ENCODE measurements at regions not wholly inside any gene's neighbourhood (a gene's known extent, or its start where the extent isn't known, plus 50 kb on each side); places are given as distances from the start of the nearest gene placed in this dataset.
A peak's percentile ranks its signal among the peaks of the same experiment; 100 is the strongest.

DNA sequence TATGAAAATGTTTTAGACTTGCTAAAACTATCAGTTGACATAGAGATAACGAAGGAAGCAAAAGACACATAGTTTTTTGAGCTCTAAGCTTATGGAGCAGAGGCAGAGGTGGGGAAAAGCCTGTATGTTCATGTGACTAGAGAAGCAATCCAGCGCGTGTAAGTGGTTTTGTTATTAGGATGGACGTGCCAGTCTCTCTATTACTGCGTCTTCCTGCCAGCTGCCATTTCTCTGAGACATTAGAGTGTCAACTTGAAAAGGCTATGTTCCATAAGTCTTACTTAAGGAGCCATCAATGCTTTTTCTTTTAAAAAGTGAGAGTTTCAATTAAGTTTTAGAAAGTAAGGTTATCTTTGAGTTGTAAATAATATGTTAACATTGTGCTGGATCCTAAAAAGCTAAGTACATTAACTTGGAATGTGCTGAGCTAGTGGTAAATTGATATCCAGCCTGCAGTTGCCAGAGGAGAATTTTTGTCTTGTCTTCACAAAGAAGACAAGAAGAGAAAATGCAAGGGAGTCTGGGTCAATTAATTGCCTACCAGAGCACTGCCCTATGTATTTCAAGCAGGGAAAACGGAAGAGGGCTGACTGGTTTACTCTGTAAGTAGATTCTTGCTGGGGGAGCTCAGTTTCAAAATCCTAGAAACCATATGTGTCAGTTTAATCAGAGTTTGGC, 161.8 kb upstream of the B3GALT2 start:
- DNase-seq = no peak
- no peak for ATAC-seq
- intact Hi-C loops (cut with DNase I) = no loop called here

DNA sequence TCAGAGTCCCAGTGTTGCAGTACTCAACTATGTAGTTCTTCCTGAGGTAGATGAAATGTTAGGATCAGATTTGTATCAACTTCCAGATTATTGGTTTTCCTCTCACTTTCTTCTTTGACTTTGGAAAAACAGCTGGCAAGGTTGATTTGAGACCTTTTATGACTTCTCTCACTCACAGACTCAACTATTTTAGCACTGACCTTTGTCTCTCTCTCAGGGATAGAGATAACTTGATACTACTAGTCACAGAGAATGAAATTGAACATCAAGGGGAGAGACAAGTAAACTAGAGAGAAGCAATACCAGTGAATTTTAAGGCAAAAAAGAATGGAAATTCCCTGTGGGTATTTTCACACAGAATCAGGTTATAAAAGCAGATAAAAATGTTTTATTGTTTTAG, 159.7 kb upstream of the B3GALT2 start:
- ATAC-seq (no peak), DNase-seq (no peak)
- intact Hi-C loops (cut with DNase I) = no loop called here

- no peak for DNase-seq
- intact Hi-C loops (cut with DNase I) = no loop called here
- no peak for ATAC-seq
Observed at GRCh38 chr1:193342811-193343210, 156.4 kb upstream of the B3GALT2 start.

DNA sequence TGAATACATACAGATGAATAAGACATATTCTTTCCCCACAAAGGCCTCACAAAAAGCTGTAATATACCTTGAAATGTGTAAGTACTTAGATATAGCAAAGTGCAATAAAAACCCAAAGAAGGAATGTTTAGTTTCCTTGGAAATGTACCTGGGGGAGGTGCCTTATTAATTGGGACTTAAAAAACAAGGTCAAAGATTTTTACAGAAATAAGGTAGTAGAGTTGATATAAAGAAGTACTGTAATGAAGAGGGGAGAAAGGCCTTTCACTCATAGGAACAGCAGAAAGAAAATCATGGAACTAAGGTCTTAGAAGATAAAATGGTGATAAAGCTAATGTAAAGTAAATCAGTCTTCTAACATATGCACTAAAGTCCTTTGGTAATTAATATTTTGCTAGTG, 153.9 kb upstream of the B3GALT2 start:
- no peak for DNase-seq
- intact Hi-C loops (cut with DNase I) = no loop called here
- no peak for ATAC-seq

DNA sequence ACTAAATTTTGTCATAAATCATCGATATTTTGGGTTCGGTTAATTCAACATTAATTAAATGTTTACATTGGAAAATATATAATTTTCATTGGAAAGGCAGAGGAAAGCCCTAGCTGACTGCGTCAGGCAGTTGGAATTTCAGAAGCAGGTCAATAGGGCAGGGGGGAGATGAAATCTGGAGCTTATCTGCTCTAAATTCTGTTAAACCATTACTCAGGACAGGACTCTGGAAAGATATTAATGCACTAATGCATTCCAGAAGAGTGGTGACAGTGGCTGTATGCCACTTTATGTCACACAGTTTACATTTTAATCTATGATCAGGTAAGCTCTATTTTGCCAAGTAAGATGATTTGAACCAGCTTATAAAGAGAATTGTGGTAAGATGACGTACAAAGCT, 153.0 kb upstream of the B3GALT2 start:
- DNase-seq (no peak), ATAC-seq (no peak)
- intact Hi-C loops (cut with DNase I) = no loop called here

GRCh38 chr1:193338194-193338593, 151.8 kb upstream of the B3GALT2 start:
- DNase-seq = no peak
- intact Hi-C loops (cut with DNase I) = no loop called here
- peak in 1 of 2 donors; percentile 42 for ATAC-seq

GRCh38 chr1:193335806-193336428, 149.5 kb upstream of the B3GALT2 start:
- intact Hi-C loops (cut with DNase I) = no loop called here
- ATAC-seq (no peak), DNase-seq (no peak)

GRCh38 chr1:193333166-193333565, 146.8 kb upstream of the B3GALT2 start:
- ATAC-seq (no peak), DNase-seq (no peak)
- intact Hi-C loops (cut with DNase I) = no loop called here

GRCh38 chr1:193326296-193326695, 139.9 kb upstream of the B3GALT2 start:
- ATAC-seq (no peak), DNase-seq (no peak)
- intact Hi-C loops (cut with DNase I) = no loop called here

GRCh38 chr1:193325771-193326170, 139.4 kb upstream of the B3GALT2 start:
- intact Hi-C loops (cut with DNase I) = no loop called here
- ATAC-seq (no peak), DNase-seq (no peak)

DNA sequence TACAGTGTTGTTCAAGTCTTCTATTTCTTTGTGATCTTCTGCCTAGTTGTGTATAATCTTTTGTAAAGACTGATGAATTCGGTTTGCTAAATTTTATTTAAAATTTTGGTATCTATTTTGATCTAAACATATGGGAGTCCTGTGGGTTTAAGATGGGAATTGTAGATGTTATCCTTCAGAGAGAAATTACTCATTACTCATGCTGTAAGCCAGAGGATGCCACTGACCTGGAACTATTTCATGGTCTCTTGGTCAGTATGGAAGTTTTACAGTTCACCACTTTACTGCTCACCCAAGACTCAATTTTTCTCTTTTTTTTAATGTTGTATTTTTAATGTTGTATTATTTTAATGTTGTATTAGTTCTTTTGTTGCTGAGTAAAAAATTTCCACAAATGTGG, 138.6 kb upstream of the B3GALT2 start:
- DNase-seq (no peak), ATAC-seq (no peak)
- intact Hi-C loops (cut with DNase I) = no loop called here

DNA sequence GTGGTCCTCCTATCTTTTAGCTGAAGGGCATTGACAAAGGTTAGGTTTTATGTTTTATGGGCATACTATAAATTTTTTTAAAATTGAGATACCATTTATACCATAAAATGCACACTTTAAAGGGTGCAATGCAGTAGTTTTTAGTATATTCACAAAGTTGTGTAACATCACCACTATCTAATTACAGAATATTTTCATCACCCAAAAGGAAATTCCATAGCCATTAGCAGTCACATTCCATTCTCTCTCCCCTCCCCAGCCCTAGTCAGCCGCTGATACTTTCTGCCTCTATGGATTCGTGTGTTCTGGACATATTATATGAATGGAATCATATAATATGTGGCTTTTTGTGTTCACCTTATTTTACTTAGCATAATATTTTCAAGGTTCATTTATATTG, 135.8 kb upstream of the B3GALT2 start:
- intact Hi-C loops (cut with DNase I) = no loop called here
- no peak for ATAC-seq
- no peak for DNase-seq

GRCh38 chr1:193321242-193321840, 134.9 kb upstream of the B3GALT2 start:
- DNase-seq (no peak), ATAC-seq (no peak)
- intact Hi-C loops (cut with DNase I) = no loop called here

GRCh38 chr1:193320270-193320669, 133.9 kb upstream of the B3GALT2 start:
- ATAC-seq (no peak), DNase-seq (no peak)
- intact Hi-C loops (cut with DNase I) = no loop called here

- intact Hi-C loops (cut with DNase I) = no loop called here
- DNase-seq = no peak
- no peak for ATAC-seq
Observed at GRCh38 chr1:193318347-193318746, 131.9 kb upstream of the B3GALT2 start.

GRCh38 chr1:193313354-193314140, 127.1 kb upstream of the B3GALT2 start:
- no peak for ATAC-seq
- intact Hi-C loops (cut with DNase I) = no loop called here
- no peak for DNase-seq

GRCh38 chr1:193312432-193312831, 126.0 kb upstream of the B3GALT2 start:
- intact Hi-C loops (cut with DNase I) = no loop called here
- no peak for DNase-seq
- no peak for ATAC-seq

DNA sequence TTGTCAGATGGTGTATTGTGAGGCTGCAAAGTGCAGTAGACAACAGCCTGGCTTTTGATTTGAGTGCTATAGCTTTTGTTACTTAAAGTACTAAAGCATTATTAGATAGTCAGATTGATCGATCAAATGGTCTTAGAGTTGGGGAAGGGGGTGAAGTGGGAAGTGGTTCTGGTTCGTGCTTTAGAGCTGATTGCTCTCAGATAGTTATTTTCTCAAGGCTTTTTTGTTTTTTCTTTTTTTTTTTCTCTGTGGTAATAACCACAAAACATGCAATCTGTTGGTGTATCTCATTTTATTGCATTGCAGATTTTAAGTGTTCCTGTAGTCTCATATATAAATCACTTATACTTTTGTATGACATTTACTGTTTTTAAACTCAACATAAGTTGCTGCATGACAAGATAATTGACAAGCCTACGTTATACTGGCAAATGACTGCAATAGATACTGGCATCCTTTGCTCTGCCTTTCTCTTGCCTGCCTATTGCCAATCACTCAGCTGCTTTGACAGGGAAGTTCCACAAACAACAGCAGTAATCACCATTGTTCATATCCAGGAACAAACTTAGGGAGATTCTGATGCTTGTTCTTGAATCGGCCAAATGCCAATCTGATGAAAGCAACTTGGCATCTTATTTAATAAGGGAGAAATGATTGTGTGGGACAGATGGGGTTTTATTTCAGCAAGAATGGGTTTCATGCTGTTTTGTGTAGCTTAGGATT, 125.0 kb upstream of the B3GALT2 start:
- ATAC-seq (no peak), DNase-seq (no peak)
- intact Hi-C loops (cut with DNase I) = no loop called here

DNA sequence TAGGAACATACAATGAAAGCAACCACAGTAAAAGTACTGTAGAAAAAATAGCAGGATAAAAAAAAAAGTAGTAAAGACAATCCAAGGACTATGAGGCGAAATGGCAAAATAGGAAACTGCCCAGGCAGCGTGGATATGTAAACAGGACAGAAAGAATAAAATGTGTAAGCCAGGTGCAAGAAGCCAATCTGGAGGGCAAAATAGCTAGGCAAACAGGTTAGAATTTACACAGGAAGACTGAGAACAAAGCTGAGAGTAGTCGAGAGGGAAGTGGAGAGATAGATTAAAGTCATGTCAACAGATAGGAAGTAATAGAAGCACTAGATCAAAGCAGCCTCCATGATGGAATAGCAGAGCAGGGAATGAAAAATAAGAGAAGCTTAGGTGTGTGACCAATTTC, 124.2 kb upstream of the B3GALT2 start:
- intact Hi-C loops (cut with DNase I) = no loop called here
- no peak for DNase-seq
- no peak for ATAC-seq

Data from left cardiac atrium (tissue), 4 donors.